Neural cell (in vitro differentiated cells): ENCODE measurements at regions not wholly inside any gene's neighbourhood (a gene's known extent, or its start where the extent isn't known, plus 50 kb on each side); places are given as distances from the start of the nearest gene placed in this dataset.

Experiments
- H2AFZ ChIP-seq: fragments of 200-600, 300-800 bp; sonication (generic), shearing (Covaris generic); 2 replicates; pipeline ENCODE4 v1.6.0; 2014; ENCODE audit warnings: low read depth, mild to moderate bottlenecking, antibody characterized with exemption, low read length, moderate library complexity
- H3F3A ChIP-seq: fragments of 200-600 bp; shearing (Covaris generic); 2 replicates; pipeline ENCODE4 v1.6.1; 2016; ENCODE audit warnings: mild to moderate bottlenecking, moderate library complexity, mixed read lengths, antibody characterized with exemption, low read length; ENCODE audit not compliant: insufficient read depth, poor library complexity, severe bottlenecking
- H3K27ac ChIP-seq: fragments of 200-600, 300-800 bp; sonication (generic), shearing (Covaris generic); 2 replicates; pipeline ENCODE4 v1.5.1; 2014; ENCODE audit warnings: mild to moderate bottlenecking, low read length, moderate library complexity
- H3K27me3 ChIP-seq: fragments of 300-800, 200-600 bp; sonication (generic), shearing (Covaris generic); 2 replicates; pipeline ENCODE4 v1.6.0; 2014; ENCODE audit warnings: mild to moderate bottlenecking, low read depth, low read length, moderate library complexity; ENCODE audit not compliant: insufficient read depth
- H3K36me3 ChIP-seq: fragments of 300-800, 200-600 bp; sonication (generic), shearing (Covaris generic); 2 replicates; pipeline ENCODE4 v1.5.1; 2014; ENCODE audit warnings: mild to moderate bottlenecking, antibody characterized with exemption, low read length, moderate library complexity; ENCODE audit not compliant: insufficient read depth
- H3K4me2 ChIP-seq: fragments of 300-800, 200-600 bp; sonication (generic), shearing (Covaris generic); 2 replicates; pipeline ENCODE4 v1.6.0; 2014; ENCODE audit warnings: mild to moderate bottlenecking, low read length
- H3K4me3 ChIP-seq: fragments of 300-800, 200-600 bp; sonication (generic), shearing (Covaris generic); 2 replicates; pipeline ENCODE4 v1.5.1; 2014; ENCODE audit warnings: mild to moderate bottlenecking, low read length, moderate library complexity
- H3K79me2 ChIP-seq: fragments of 200-600 bp; shearing (Covaris generic); replicated peaks from 2 replicates; pipeline ENCODE4 v1.6.0; 2014; ENCODE audit warnings: mild to moderate bottlenecking, low read length, moderate library complexity; ENCODE audit not compliant: insufficient read depth
- H3K9ac ChIP-seq: fragments of 300-800, 200-600 bp; sonication (generic), shearing (Covaris generic); 2 replicates; pipeline ENCODE4 v1.6.1; 2016; ENCODE audit warnings: mild to moderate bottlenecking, low read length, mixed read lengths
- H3K9me2 ChIP-seq: fragments of 200-600 bp; shearing (Covaris generic); 2 replicates; pipeline ENCODE4 v1.6.1; 2016; ENCODE audit warnings: mild to moderate bottlenecking, low read length, mixed read lengths; ENCODE audit not compliant: insufficient read depth
- H3K9me3 ChIP-seq: fragments of 200-600, 300-800 bp; sonication (generic), shearing (Covaris generic); 2 replicates; pipeline ENCODE4 v1.6.1; 2016; ENCODE audit warnings: mild to moderate bottlenecking, mixed run types, low read length, moderate library complexity, mixed read lengths
- H4K20me1 ChIP-seq: fragments of 200-600 bp; shearing (Covaris generic); 2 replicates; pipeline ENCODE4 v1.6.1; 2016; ENCODE audit warnings: mild to moderate bottlenecking, mixed run types; ENCODE audit not compliant: insufficient read depth
- EP300 ChIP-seq: fragments of 450-650 bp; conservative IDR thresholded peaks from 2 replicates; pipeline ENCODE4 v1.6.1; 2014; ENCODE audit warnings: antibody characterized with exemption, mild to moderate bottlenecking, moderate library complexity; ENCODE audit not compliant: poor library complexity, severe bottlenecking
- EZH2 ChIP-seq: fragments of 200-600, 300-800 bp; shearing (Covaris generic), sonication (generic); IDR thresholded peaks from 2 replicates; pipeline ENCODE4 v1.6.1; 2014; ENCODE audit warnings: antibody characterized with exemption, low read length, borderline replicate concordance, mild to moderate bottlenecking; ENCODE audit not compliant: insufficient read depth, poor library complexity, severe bottlenecking
- MXI1 ChIP-seq: fragments of 450-650 bp; conservative IDR thresholded peaks from 2 replicates; pipeline ENCODE4 v1.6.1; 2014; ENCODE audit warnings: antibody characterized with exemption, mild to moderate bottlenecking; ENCODE audit not compliant: poor library complexity, severe bottlenecking
- POLR2AphosphoS5 ChIP-seq: IDR thresholded peaks from 2 replicates; pipeline ENCODE4 v1.6.1; 2012
- RAD21 ChIP-seq: fragments of 450-650 bp; conservative IDR thresholded peaks from 2 replicates; pipeline ENCODE4 v1.6.1; 2014; ENCODE audit warnings: antibody characterized with exemption, mild to moderate bottlenecking, moderate library complexity
- REST ChIP-seq: IDR thresholded peaks from 2 replicates; pipeline ENCODE4 v1.6.1; 2012; ENCODE audit warnings: borderline replicate concordance
- SMC3 ChIP-seq: fragments of 450-650 bp; conservative IDR thresholded peaks from 2 replicates; pipeline ENCODE4 v1.6.1; 2014; ENCODE audit warnings: antibody characterized with exemption, mild to moderate bottlenecking, moderate library complexity; ENCODE audit not compliant: poor library complexity
- TAF1 ChIP-seq: IDR thresholded peaks from 2 replicates; pipeline ENCODE4 v1.6.1; 2012; ENCODE audit warnings: low read depth
- TF ChIP-seq, protein P1 (sequence below): fragments of 450-650 bp; IDR thresholded peaks from 2 replicates; pipeline ENCODE4 v1.5.1; 2014; ENCODE audit warnings: antibody characterized with exemption, mild to moderate bottlenecking, moderate library complexity; ENCODE audit not compliant: poor library complexity, severe bottlenecking

- Histone ChIP-seq H3K4me3 (no peak overlapping the region), H2AFZ (no peak overlapping the region), H3K9me2 (no peaks in the 10 kb centered on the region), H3K27me3 (no peaks in the 10 kb centered on the region), H3K9ac (no peak overlapping the region), H3K27ac (no peak overlapping the region), H3F3A (no peaks in the 10 kb centered on the region), H3K79me2 (no peaks in the 10 kb centered on the region), H3K4me2 (no peak overlapping the region), H4K20me1 (no peaks in the 10 kb centered on the region), H3K9me3 (no peaks in the 10 kb centered on the region), H3K36me3 (no peaks in the 10 kb centered on the region)
- no peak for TF ChIP-seq RAD21
- TF ChIP-seq POLR2AphosphoS5: no peak
Observed at GRCh38 chr2:76640905-76641304, 881.3 kb downstream of the LRRTM4 start.

DNA sequence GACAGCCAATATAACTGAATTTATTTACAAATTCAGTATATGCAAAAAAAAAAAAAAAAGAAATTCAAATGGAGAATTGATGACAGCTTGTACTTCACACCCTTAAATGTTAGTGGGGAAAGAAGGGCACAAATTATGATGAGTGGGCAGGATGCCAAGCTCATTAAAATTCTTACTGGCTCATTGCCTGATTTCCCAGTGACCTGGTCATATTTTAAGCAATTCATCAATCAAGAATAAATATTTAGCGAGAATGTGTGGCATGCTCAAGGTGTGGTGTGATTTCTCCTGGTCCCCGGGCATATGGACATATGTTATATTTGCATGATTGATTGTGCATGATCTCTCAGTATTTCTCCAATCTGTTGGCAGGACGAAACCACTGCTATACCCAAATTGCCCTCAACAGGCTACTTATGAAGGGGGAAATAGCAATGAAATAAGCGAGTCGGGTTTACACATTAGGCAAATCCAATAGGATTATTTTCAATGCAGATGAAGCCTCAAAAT, 883.0 kb downstream of the LRRTM4 start:
- H3K27me3 ChIP-seq: no peaks in the 10 kb centered on the region
- no peak overlapping the region for H2AFZ ChIP-seq
- no peak overlapping the region for H3K27ac ChIP-seq
- H3K4me3 ChIP-seq: no peak overlapping the region
- H3K36me3 ChIP-seq: no peaks in the 10 kb centered on the region
- no peaks in the 10 kb centered on the region for H3K79me2 ChIP-seq
- TF ChIP-seq MXI1: no peak
- no peak for TF ChIP-seq RAD21
- no peak for TF ChIP-seq TAF1
- TF ChIP-seq, protein P1, sequence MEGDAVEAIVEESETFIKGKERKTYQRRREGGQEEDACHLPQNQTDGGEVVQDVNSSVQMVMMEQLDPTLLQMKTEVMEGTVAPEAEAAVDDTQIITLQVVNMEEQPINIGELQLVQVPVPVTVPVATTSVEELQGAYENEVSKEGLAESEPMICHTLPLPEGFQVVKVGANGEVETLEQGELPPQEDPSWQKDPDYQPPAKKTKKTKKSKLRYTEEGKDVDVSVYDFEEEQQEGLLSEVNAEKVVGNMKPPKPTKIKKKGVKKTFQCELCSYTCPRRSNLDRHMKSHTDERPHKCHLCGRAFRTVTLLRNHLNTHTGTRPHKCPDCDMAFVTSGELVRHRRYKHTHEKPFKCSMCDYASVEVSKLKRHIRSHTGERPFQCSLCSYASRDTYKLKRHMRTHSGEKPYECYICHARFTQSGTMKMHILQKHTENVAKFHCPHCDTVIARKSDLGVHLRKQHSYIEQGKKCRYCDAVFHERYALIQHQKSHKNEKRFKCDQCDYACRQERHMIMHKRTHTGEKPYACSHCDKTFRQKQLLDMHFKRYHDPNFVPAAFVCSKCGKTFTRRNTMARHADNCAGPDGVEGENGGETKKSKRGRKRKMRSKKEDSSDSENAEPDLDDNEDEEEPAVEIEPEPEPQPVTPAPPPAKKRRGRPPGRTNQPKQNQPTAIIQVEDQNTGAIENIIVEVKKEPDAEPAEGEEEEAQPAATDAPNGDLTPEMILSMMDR: no peak
- TF ChIP-seq POLR2AphosphoS5: no peak
- no peak for TF ChIP-seq EZH2
- TF ChIP-seq SMC3: no peak
- no peak for TF ChIP-seq REST
- no peaks in the 10 kb centered on the region for H3K9me2 ChIP-seq
- no peaks in the 10 kb centered on the region for H3F3A ChIP-seq
- no peaks in the 10 kb centered on the region for H4K20me1 ChIP-seq
- H3K9me3 ChIP-seq: no peaks in the 10 kb centered on the region
- H3K9ac ChIP-seq: no peak overlapping the region
- H3K4me2 ChIP-seq: no peak overlapping the region

DNA sequence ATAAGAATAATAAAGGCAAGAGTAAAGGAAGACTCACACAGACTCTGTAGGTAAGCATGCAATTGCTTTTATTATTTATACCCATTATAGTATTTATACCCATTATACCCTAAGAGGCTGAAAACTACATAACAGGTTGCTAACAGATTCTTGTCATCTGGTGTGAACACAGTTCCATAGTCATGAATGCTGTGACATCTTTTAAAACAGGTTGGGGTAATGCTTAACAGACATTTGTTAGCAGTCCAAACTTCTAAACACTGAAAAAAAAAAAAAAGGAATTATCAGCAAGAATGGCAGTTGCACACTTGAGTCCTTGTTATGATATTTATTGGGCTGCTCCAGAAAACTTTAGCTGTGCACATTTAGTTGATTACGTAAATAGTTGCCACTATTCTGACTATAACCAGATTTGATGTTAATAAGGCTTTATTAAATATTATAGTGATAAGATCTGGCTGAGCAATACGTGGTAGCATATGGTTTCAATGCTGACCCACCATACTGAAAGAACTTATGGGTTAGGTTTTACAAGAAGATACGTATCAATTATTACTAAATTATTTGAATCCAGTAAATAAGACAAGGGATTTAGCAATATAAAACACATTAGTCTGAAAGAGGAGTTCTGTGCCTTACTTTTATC, 888.8 kb downstream of the LRRTM4 start:
- no peaks in the 10 kb centered on the region for H3F3A ChIP-seq
- H3K9me3 ChIP-seq: no peaks in the 10 kb centered on the region
- H3K9me2 ChIP-seq: no peaks in the 10 kb centered on the region
- H2AFZ ChIP-seq: no peak overlapping the region
- TF ChIP-seq, protein P1: no peak
- TF ChIP-seq TAF1 (no peak), REST (no peak), EZH2 (no peak), EP300 (no peak), MXI1 (no peak)
- no peaks in the 10 kb centered on the region for H4K20me1 ChIP-seq
- H3K27me3 ChIP-seq: no peaks in the 10 kb centered on the region
- H3K4me3 ChIP-seq: no peak overlapping the region
- no peak overlapping the region for H3K9ac ChIP-seq
- no peaks in the 10 kb centered on the region for H3K36me3 ChIP-seq
- H3K27ac ChIP-seq: no peak overlapping the region
- no peaks in the 10 kb centered on the region for H3K79me2 ChIP-seq
- no peak overlapping the region for H3K4me2 ChIP-seq
